Thyroid gland (tissue), 4 donors: ENCODE measurements at regions not wholly inside any gene's neighbourhood (a gene's known extent, or its start where the extent isn't known, plus 50 kb on each side); places are given as distances from the start of the nearest gene placed in this dataset.

Experiments
- DNase-seq, 2 donors: peaks; one replicate each; pipeline ENCODE4 v3.0.0-alpha.2; 2019
- H3K27ac ChIP-seq, 3 donors: fragments of 200-600 bp; sonication (generic); 1 replicate in 2 of 3; 2 replicates in 1 of 3; pipeline ENCODE4 v1.5.1; 2016 to 2019; ENCODE audit warnings: mild to moderate bottlenecking in 1 of 3, moderate library complexity in 1 of 3
- H3K27me3 ChIP-seq: fragments of 200-600 bp; sonication (generic); one replicate; pipeline ENCODE4 v1.5.1; 2019
- H3K36me3 ChIP-seq, 2 donors: fragments of 200-600 bp; sonication (generic); one replicate each; pipeline ENCODE4 v1.5.1; 2016 to 2019
- H3K4me1 ChIP-seq, 2 donors: fragments of 200-600 bp; sonication (generic); one replicate each; pipeline ENCODE4 v1.5.1; 2017 to 2019
- H3K4me3 ChIP-seq, 3 donors: fragments of 200-600 bp; sonication (generic); replicated peaks in 1 of 3; 1 replicate in 2 of 3; 2 replicates in 1 of 3; pipeline ENCODE4 v1.5.1; 2016; ENCODE audit warnings: mild to moderate bottlenecking in 1 of 3
- H3K9me3 ChIP-seq: fragments of 200-600 bp; sonication (generic); one replicate; pipeline ENCODE4 v1.5.1; 2017
- POLR2A ChIP-seq, 2 donors: fragments of 450-650 bp; IDR thresholded peaks; one replicate each; pipeline ENCODE4 v1.6.1; 2017; ENCODE audit warnings: antibody characterized with exemption in 2 of 2, mild to moderate bottlenecking in 2 of 2, moderate library complexity in 1 of 2
- WGBS, 2 donors: methylation state at CpG; one replicate each; pipeline ENCODE4 v1.1.5; 2017; 5-methylcytosine and 5-hydroxymethylcytosine counted together
- intact Hi-C: fragments of 100-400 bp; cut with DNase I; formaldehyde crosslinking; loops from one replicate; pipeline ENCODE4 v1.15.1; 2023
- TF ChIP-seq, protein P1 (sequence below), 6 experiments: fragments of 200-600 bp in 3 of 6; fragments of 450-650 bp in 3 of 6; sonication (generic) in 3 of 6; IDR thresholded peaks; one replicate each; pipeline ENCODE4 v1.5.1; 2016 to 2019; ENCODE audit warnings: antibody characterized with exemption in 6 of 6, mild to moderate bottlenecking in 2 of 6, inconsistent platforms in 1 of 6, moderate library complexity in 1 of 6

DNA sequence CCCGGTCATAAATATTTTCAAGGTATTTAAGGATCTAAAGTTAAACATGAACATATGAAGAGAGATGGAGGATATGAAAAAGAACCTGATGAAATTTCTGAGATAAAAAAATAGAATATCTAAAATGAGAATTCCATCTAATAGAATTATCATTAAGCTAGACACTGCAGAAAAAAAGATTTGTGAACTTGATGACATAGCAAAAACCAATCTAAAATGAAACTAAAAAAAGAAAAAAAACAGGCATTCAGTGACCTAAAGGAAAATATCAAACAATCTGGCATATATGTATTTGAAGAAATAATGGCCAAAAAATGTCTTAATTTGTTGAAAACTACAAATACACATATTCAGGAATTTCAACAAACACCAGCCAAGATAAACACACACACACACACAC lies 81.6 kb upstream of the ZC3H12C start:
- no peak overlapping the region for H3K27ac ChIP-seq
- no peaks in the 10 kb centered on the region for H3K36me3 ChIP-seq
- H3K27me3 ChIP-seq: no peaks in the 10 kb centered on the region
- no peaks in the 10 kb centered on the region for H3K4me1 ChIP-seq
- no peak overlapping the region for H3K4me3 ChIP-seq
- TF ChIP-seq, protein P1, sequence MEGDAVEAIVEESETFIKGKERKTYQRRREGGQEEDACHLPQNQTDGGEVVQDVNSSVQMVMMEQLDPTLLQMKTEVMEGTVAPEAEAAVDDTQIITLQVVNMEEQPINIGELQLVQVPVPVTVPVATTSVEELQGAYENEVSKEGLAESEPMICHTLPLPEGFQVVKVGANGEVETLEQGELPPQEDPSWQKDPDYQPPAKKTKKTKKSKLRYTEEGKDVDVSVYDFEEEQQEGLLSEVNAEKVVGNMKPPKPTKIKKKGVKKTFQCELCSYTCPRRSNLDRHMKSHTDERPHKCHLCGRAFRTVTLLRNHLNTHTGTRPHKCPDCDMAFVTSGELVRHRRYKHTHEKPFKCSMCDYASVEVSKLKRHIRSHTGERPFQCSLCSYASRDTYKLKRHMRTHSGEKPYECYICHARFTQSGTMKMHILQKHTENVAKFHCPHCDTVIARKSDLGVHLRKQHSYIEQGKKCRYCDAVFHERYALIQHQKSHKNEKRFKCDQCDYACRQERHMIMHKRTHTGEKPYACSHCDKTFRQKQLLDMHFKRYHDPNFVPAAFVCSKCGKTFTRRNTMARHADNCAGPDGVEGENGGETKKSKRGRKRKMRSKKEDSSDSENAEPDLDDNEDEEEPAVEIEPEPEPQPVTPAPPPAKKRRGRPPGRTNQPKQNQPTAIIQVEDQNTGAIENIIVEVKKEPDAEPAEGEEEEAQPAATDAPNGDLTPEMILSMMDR (IDR thresholded peaks at IDR 0.05): no peak
- no peak for TF ChIP-seq POLR2A (IDR thresholded peaks at IDR 0.05)
- intact Hi-C loops: no loop called here
- no peaks in the 10 kb centered on the region for H3K9me3 ChIP-seq
- DNase-seq: no peak
- WGBS, 2 donors: 97 to 100% methylated on average over 1 of the region's 1 CpG

DNA sequence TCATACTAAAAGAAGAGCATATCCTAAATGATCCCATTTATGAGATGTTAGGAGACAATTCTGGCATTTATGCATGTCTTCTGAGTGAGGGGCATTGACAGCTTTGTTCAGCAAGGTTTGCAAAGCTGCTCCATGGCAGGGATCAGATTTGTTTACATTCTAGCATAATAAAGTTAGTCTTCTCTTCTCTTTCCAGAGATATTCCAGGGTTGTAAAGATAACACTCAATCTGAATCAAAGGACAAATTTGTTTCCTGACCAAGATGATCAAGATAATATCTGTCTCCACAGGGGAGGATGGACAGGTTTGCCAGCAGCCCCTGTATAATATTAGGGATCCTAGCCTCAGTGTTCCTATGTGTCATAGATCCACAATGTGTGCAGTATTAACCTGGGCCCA lies 77.5 kb upstream of the ZC3H12C start:
- no peak for DNase-seq
- TF ChIP-seq POLR2A (IDR thresholded peaks at IDR 0.05): no peak
- TF ChIP-seq, protein P1 (IDR thresholded peaks at IDR 0.05): no peak
- Histone ChIP-seq H3K36me3 (no peaks in the 10 kb centered on the region), H3K27me3 (no peaks in the 10 kb centered on the region), H3K4me3 (no peak overlapping the region), H3K9me3 (no peaks in the 10 kb centered on the region), H3K27ac (no peak overlapping the region), H3K4me1 (no peaks in the 10 kb centered on the region)
- intact Hi-C loops: no loop called here

DNA sequence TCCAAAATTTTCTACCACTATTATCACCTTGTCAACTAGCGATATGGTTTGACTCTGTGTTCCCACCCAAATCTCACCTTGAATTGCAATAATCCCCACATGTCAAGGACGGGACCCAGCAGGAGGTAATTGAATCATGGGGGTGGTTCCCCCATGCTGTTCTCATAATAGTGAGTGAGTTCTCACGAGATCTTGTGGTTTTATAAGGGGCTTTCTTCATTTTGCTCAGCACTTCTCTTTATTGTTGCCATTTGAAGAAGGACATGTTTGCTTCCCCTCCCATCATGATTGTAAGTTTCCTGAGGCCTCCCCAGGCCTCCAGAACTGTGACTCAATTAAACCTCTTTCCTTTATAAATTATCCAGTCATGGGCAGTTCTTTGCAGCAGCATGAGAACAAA lies 73.5 kb upstream of the ZC3H12C start:
- Histone ChIP-seq H3K36me3 (no peaks in the 10 kb centered on the region), H3K4me3 (no peak overlapping the region), H3K4me1 (no peaks in the 10 kb centered on the region), H3K9me3 (no peaks in the 10 kb centered on the region), H3K27ac (no peak overlapping the region), H3K27me3 (no peaks in the 10 kb centered on the region)
- DNase-seq: no peak
- intact Hi-C loops: no loop called here
- 84 to 88% methylated on average over 3 of the region's 3 CpGs for WGBS, 2 donors
- TF ChIP-seq, protein P1 (IDR thresholded peaks at IDR 0.05): no peak
- no peak for TF ChIP-seq POLR2A (IDR thresholded peaks at IDR 0.05)

DNA sequence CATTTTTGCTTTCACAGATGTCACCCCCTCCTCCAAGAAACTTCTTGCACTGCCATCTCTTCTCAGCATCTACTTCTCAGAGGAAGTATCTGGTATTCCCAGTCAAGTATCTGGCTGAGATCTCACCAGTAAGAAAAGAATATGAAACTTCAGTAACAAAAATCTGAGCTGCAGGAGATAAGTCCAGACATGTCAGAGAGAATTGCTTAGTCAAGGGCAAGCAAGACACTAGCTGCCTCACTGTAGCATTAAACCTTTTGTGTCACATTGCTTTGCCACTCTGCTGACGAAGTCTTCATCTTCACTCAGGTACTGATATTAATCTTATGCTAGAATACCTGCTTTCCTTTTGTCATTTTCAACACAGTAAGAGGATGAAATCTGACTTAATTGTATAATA lies 70.6 kb upstream of the ZC3H12C start:
- Histone ChIP-seq H3K9me3 (no peaks in the 10 kb centered on the region), H3K27me3 (no peaks in the 10 kb centered on the region), H3K4me1 (peaks cover 6 to 12% of the 10 kb centered on the region in 2 donors), H3K27ac (no peak overlapping the region), H3K4me3 (no peak overlapping the region), H3K36me3 (no peaks in the 10 kb centered on the region)
- TF ChIP-seq, protein P1 (IDR thresholded peaks at IDR 0.05): no peak
- no peak for TF ChIP-seq POLR2A (IDR thresholded peaks at IDR 0.05)
- WGBS, 2 donors: 88 to 91% methylated on average over 1 of the region's 1 CpG
- intact Hi-C loops: no loop called here
- DNase-seq: no peak

DNA sequence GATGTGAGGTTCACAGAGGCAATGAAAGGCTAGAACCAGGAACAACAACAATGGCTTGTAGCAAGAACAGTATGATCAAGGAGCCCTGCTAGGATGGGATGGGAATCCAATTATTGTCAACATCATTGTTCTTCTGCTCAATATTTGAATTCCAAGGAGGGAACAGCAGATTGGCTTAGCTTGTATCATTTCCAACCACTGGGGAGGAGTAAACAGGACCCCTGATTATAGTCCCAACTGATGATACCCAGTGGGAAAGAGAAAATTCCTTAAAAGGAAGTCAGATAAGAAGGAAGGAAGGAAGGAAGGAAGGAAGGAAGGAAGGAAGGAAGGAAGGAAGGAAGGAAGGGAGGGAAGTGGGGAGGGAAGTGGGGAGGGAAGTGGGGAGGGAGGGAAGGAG lies 69.5 kb upstream of the ZC3H12C start:
- no peak for DNase-seq
- Histone ChIP-seq H3K9me3 (no peaks in the 10 kb centered on the region), H3K27ac (no peak overlapping the region), H3K27me3 (no peaks in the 10 kb centered on the region), H3K36me3 (no peaks in the 10 kb centered on the region), H3K4me3 (no peak overlapping the region), H3K4me1 (peaks cover 6 to 16% of the 10 kb centered on the region in 2 donors)
- intact Hi-C loops: no loop called here
- TF ChIP-seq, protein P1 (IDR thresholded peaks at IDR 0.05): no peak
- no peak for TF ChIP-seq POLR2A (IDR thresholded peaks at IDR 0.05)
